Karpas-422 (cell line): ENCODE measurements at regions not wholly inside any gene's neighbourhood (a gene's known extent, or its start where the extent isn't known, plus 50 kb on each side); places are given as distances from the start of the nearest gene placed in this dataset.
A peak's percentile ranks its signal among the peaks of the same experiment; 100 is the strongest.

ENCODE experiments used
- DNase-seq: peaks from one replicate; pipeline ENCODE4 v3.0.0-alpha.2; 2015
- H2AFZ ChIP-seq: fragments of 200-600 bp; sonication (generic); 2 replicates; pipeline ENCODE4 v1.6.1; 2014; ENCODE audit warnings: antibody characterized with exemption, low read length, mixed read lengths
- H3K27ac ChIP-seq: fragments of 200-600 bp; sonication (generic); 2 replicates; pipeline ENCODE4 v1.5.1; 2014; ENCODE audit warnings: mild to moderate bottlenecking, low read length, moderate library complexity
- H3K27me3 ChIP-seq: fragments of 200-600 bp; sonication (generic); 2 replicates; pipeline ENCODE4 v1.6.1; 2014; ENCODE audit warnings: low read length, mixed read lengths
- H3K36me3 ChIP-seq: fragments of 200-600 bp; sonication (generic); 2 replicates; pipeline ENCODE4 v1.6.1; 2014; ENCODE audit warnings: low read length, mixed read lengths; ENCODE audit not compliant: insufficient read depth
- H3K4me1 ChIP-seq: fragments of 200-600 bp; sonication (generic); 2 replicates; pipeline ENCODE4 v1.6.1; 2014; ENCODE audit warnings: mild to moderate bottlenecking, low read length, mixed read lengths
- H3K4me2 ChIP-seq: fragments of 200-600 bp; sonication (generic); 2 replicates; pipeline ENCODE4 v1.6.1; 2014; ENCODE audit warnings: low read length, low read depth, mild to moderate bottlenecking; ENCODE audit not compliant: poor library complexity, severe bottlenecking
- H3K4me3 ChIP-seq: fragments of 200-600 bp; sonication (generic); 2 replicates; pipeline ENCODE4 v1.5.1; 2014; ENCODE audit warnings: mild to moderate bottlenecking, antibody characterized with exemption, low read length, mixed read lengths
- H3K79me2 ChIP-seq: fragments of 200-600 bp; sonication (generic); 2 replicates; pipeline ENCODE4 v1.6.1; 2014; ENCODE audit warnings: mild to moderate bottlenecking, low read length, mixed read lengths
- H3K9ac ChIP-seq: fragments of 200-600 bp; sonication (generic); 2 replicates; pipeline ENCODE4 v1.6.0; 2014; ENCODE audit warnings: low read length
- H3K9me2 ChIP-seq: fragments of 200-600 bp; sonication (generic), shearing (Covaris generic); replicated peaks from 2 replicates; pipeline ENCODE4 v1.6.0; 2014; ENCODE audit warnings: mild to moderate bottlenecking, low read length, moderate library complexity; ENCODE audit not compliant: insufficient read depth
- H3K9me3 ChIP-seq: fragments of 300-700, 200-600 bp; sonication (generic); 2 replicates; pipeline ENCODE4 v1.6.1; 2014; ENCODE audit warnings: low read length, mixed read lengths
- H4K20me1 ChIP-seq: fragments of 200-600 bp; sonication (generic); 2 replicates; pipeline ENCODE4 v1.6.1; 2014; ENCODE audit warnings: mild to moderate bottlenecking, antibody characterized with exemption, low read length, low read depth; ENCODE audit not compliant: insufficient read depth

GRCh38 chr2:125562924-125563323, 1093.0 kb upstream of the GYPC start:
- Histone ChIP-seq H3K4me2 (no peak overlapping the region), H3K9me3 (no peaks in the 10 kb centered on the region), H2AFZ (no peak overlapping the region), H3K9me2 (0 out of 2 replicates have a peak, but pooled peaks cover 6% of the 10 kb centered on the region), H3K4me1 (no peaks in the 10 kb centered on the region), H3K36me3 (no peaks in the 10 kb centered on the region), H4K20me1 (no peaks in the 10 kb centered on the region), H3K9ac (no peak overlapping the region), H3K27ac (no peak overlapping the region), H3K27me3 (no peaks in the 10 kb centered on the region), H3K79me2 (no peaks in the 10 kb centered on the region), H3K4me3 (no peak overlapping the region)
- DNase-seq, result peak; percentile 6

GRCh38 chr2:125564471-125564870, 1091.5 kb upstream of the GYPC start:
- peak; percentile 34 for DNase-seq
- no peak overlapping the region for H3K4me3 ChIP-seq
- H3K4me1 ChIP-seq, result no peaks in the 10 kb centered on the region
- H3K36me3 ChIP-seq, result no peaks in the 10 kb centered on the region
- H3K4me2 ChIP-seq, result no peak overlapping the region
- H3K9me3 ChIP-seq, result no peaks in the 10 kb centered on the region
- H2AFZ ChIP-seq, result no peak overlapping the region
- H3K9me2 ChIP-seq, result 0 out of 2 replicates have a peak, but pooled peaks cover 6% of the 10 kb centered on the region
- no peaks in the 10 kb centered on the region for H4K20me1 ChIP-seq
- H3K27me3 ChIP-seq, result no peaks in the 10 kb centered on the region
- no peak overlapping the region for H3K9ac ChIP-seq
- H3K79me2 ChIP-seq, result no peaks in the 10 kb centered on the region
- H3K27ac ChIP-seq, result no peak overlapping the region

GRCh38 chr2:125566422-125566821, 1089.5 kb upstream of the GYPC start:
- Histone ChIP-seq H3K4me3 (no peak overlapping the region), H3K9me3 (no peaks in the 10 kb centered on the region)
- DNase-seq, result no peak

GRCh38 chr2:125567100-125567499, 1088.9 kb upstream of the GYPC start:
- Histone ChIP-seq H4K20me1 (no peaks in the 10 kb centered on the region), H3K4me1 (no peaks in the 10 kb centered on the region), H3K9me2 (0 out of 2 replicates have a peak, but pooled peaks cover 6% of the 10 kb centered on the region), H3K4me3 (no peak overlapping the region), H2AFZ (no peak overlapping the region), H3K79me2 (no peaks in the 10 kb centered on the region), H3K9me3 (no peaks in the 10 kb centered on the region), H3K27me3 (no peaks in the 10 kb centered on the region), H3K4me2 (no peak overlapping the region), H3K36me3 (no peaks in the 10 kb centered on the region), H3K9ac (no peak overlapping the region), H3K27ac (no peak overlapping the region)
- no peak for DNase-seq

More at GRCh38 chr2:125566422-125566821, 1089.5 kb upstream of the GYPC start:
- H3K27me3 ChIP-seq, result no peaks in the 10 kb centered on the region
- no peaks in the 10 kb centered on the region for H3K36me3 ChIP-seq
- H3K4me1 ChIP-seq, result no peaks in the 10 kb centered on the region
- H3K4me2 ChIP-seq, result no peak overlapping the region
- H3K79me2 ChIP-seq, result no peaks in the 10 kb centered on the region
- 0 out of 2 replicates have a peak, but pooled peaks cover 6% of the 10 kb centered on the region for H3K9me2 ChIP-seq
- H3K9ac ChIP-seq, result no peak overlapping the region
- H2AFZ ChIP-seq, result no peak overlapping the region
- H3K27ac ChIP-seq, result no peak overlapping the region
- H4K20me1 ChIP-seq, result no peaks in the 10 kb centered on the region

GRCh38 chr2:125572660-125573059, 1083.3 kb upstream of the GYPC start:
- Histone ChIP-seq H2AFZ (no peak overlapping the region), H3K27me3 (no peaks in the 10 kb centered on the region)

GRCh38 chr2:125573432-125573831, 1082.5 kb upstream of the GYPC start:
- Histone ChIP-seq H2AFZ (no peak overlapping the region), H3K9me2 (no peaks in the 10 kb centered on the region), H3K79me2 (no peaks in the 10 kb centered on the region), H3K4me3 (no peak overlapping the region), H4K20me1 (no peaks in the 10 kb centered on the region), H3K4me2 (no peak overlapping the region), H3K9me3 (no peaks in the 10 kb centered on the region), H3K4me1 (no peaks in the 10 kb centered on the region), H3K9ac (no peak overlapping the region), H3K27ac (no peak overlapping the region), H3K36me3 (no peaks in the 10 kb centered on the region), H3K27me3 (no peaks in the 10 kb centered on the region)
- DNase-seq, result no peak

More at GRCh38 chr2:125572660-125573059, 1083.3 kb upstream of the GYPC start:
- Histone ChIP-seq H3K36me3 (no peaks in the 10 kb centered on the region), H3K9me3 (no peaks in the 10 kb centered on the region), H3K27ac (no peak overlapping the region), H3K4me2 (no peak overlapping the region), H3K9me2 (no peaks in the 10 kb centered on the region), H3K4me1 (no peaks in the 10 kb centered on the region), H3K9ac (no peak overlapping the region), H3K4me3 (no peak overlapping the region), H3K79me2 (no peaks in the 10 kb centered on the region), H4K20me1 (no peaks in the 10 kb centered on the region)
- no peak for DNase-seq

GRCh38 chr2:125576558-125576957, 1079.4 kb upstream of the GYPC start:
- no peaks in the 10 kb centered on the region for H3K27me3 ChIP-seq
- no peaks in the 10 kb centered on the region for H3K36me3 ChIP-seq
- H3K27ac ChIP-seq, result no peak overlapping the region
- H3K9me2 ChIP-seq, result no peaks in the 10 kb centered on the region
- H3K4me2 ChIP-seq, result no peak overlapping the region
- DNase-seq, result no peak
- no peaks in the 10 kb centered on the region for H3K9me3 ChIP-seq
- H3K4me1 ChIP-seq, result no peaks in the 10 kb centered on the region
- no peak overlapping the region for H3K9ac ChIP-seq
- no peak overlapping the region for H3K4me3 ChIP-seq
- H4K20me1 ChIP-seq, result no peaks in the 10 kb centered on the region
- H3K79me2 ChIP-seq, result no peaks in the 10 kb centered on the region
- H2AFZ ChIP-seq, result no peak overlapping the region

- no peak overlapping the region for H3K4me3 ChIP-seq
- no peaks in the 10 kb centered on the region for H3K79me2 ChIP-seq
- no peak overlapping the region for H3K9ac ChIP-seq
- H4K20me1 ChIP-seq, result no peaks in the 10 kb centered on the region
- no peak overlapping the region for H3K4me2 ChIP-seq
- no peaks in the 10 kb centered on the region for H3K27me3 ChIP-seq
- no peak overlapping the region for H3K27ac ChIP-seq
- no peaks in the 10 kb centered on the region for H3K4me1 ChIP-seq
- H3K36me3 ChIP-seq, result no peaks in the 10 kb centered on the region
- H3K9me3 ChIP-seq, result no peaks in the 10 kb centered on the region
- DNase-seq, result no peak
- no peaks in the 10 kb centered on the region for H3K9me2 ChIP-seq
- H2AFZ ChIP-seq, result no peak overlapping the region
These were observed 1074.4 kb upstream of the GYPC start for GRCh38 chr2:125581557-125581956.

GRCh38 chr2:125582516-125582915, 1073.4 kb upstream of the GYPC start:
- Histone ChIP-seq H3K27me3 (no peaks in the 10 kb centered on the region), H3K9me3 (no peaks in the 10 kb centered on the region), H3K9ac (no peak overlapping the region), H3K4me3 (no peak overlapping the region), H2AFZ (no peak overlapping the region), H3K36me3 (no peaks in the 10 kb centered on the region), H3K79me2 (no peaks in the 10 kb centered on the region), H3K4me1 (no peaks in the 10 kb centered on the region), H3K4me2 (no peak overlapping the region), H3K9me2 (no peaks in the 10 kb centered on the region), H4K20me1 (no peaks in the 10 kb centered on the region), H3K27ac (no peak overlapping the region)
- no peak for DNase-seq
